SH-SY5Y (cell line): ENCODE measurements at regions not wholly inside any gene's neighbourhood (a gene's known extent, or its start where the extent isn't known, plus 50 kb on each side); places are given as distances from the start of the nearest gene placed in this dataset.

Source experiments
- GATA2 ChIP-seq: IDR thresholded peaks from 2 replicates; pipeline ENCODE4 v1.6.1; 2011; ENCODE audit warnings: mild to moderate bottlenecking, low read depth, low read length
- GATA3 ChIP-seq: IDR thresholded peaks from 2 replicates; pipeline ENCODE4 v1.6.1; 2011; ENCODE audit warnings: low read depth, mild to moderate bottlenecking, low read length, moderate library complexity

GRCh38 chr9:17988489-17988888, 409.6 kb downstream of the SH3GL2 start:
- TF ChIP-seq GATA2 (no peak), GATA3 (no peak)
